ENCODE measurements at regions not wholly inside any gene's neighbourhood (a gene's known extent, or its start where the extent isn't known, plus 50 kb on each side); places are given as distances from the start of the nearest gene placed in this dataset.
"Not testable (repeated sequence)": the region's sequence is repeated elsewhere in the genome, so short reads cannot be mapped to it uniquely, and the experiment has no call there.

- DNase-seq (ENCODE audit: low read depth) = no peak
These were observed 186.1 kb downstream of the INHBB start for GRCh38 chr2:120531863-120532600.

DNA sequence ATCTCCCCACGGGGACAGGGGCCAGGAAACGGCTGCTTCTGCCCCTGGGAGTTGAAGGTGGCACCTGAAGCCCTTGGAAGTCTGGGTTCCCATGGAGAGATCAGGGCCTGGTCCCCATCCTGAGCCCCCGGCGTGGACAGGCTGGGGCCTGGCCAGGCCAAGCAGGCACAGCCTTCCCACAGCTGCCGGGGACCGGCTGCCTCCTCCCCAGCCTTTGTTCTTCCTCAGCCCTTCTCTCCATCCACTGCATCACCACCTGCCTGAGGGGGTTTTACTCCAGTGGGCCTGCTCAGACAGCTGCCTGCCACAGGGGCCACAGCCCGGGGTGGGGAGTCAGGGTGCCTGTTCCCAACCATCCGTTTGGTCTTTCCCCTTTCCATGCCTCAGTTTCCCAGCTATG is 187.7 kb downstream of the INHBB start:
- DNase-seq (ENCODE audit: low read depth) = no peak

- no peak for DNase-seq (ENCODE audit: low read depth)
These were observed 188.5 kb downstream of the INHBB start for GRCh38 chr2:120534457-120534856.

DNA sequence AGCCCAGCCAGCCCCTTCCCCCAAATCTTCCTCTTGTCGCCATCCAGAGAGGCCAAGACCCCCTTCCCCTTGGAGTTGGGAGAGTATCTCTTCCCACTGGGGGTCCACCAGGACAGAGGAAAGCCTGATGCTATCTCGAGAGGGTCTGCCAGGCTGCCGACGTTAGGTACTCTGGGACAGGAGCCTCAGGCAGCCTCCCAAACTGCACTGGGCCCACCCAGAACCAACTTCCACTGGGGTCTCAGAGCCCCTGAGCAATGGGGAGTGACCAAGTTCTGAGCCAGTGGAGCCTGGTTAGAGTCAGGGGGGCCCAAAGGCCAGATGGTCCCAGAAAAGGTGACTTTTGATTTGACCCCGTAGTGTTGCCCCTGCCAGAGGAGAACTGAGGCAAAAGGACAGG is 189.1 kb downstream of the INHBB start:
- no peak for DNase-seq (ENCODE audit: low read depth)

DNA sequence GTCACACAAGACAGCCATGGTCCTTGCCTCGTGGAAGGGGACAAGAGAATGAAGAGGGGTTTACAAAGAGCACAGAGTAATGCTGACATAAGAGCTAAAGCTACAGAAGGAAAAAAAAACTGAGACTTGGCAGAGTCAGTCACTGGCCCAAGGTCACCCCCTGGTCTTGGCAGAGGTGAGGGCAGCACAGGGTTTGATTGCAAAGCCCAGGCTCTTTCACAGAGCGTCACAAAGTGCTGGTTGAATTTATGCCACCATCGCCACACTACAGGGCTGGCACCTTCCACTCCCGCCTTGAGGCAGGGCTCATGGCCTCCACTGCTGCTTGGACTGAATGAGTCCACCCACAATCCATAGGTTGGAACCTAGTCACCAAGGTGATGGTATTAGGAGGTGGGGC is 190.2 kb downstream of the INHBB start:
- no peak for DNase-seq (ENCODE audit: low read depth)

GRCh38 chr2:120538691-120539423 is 192.9 kb downstream of the INHBB start:
- peak; percentile 55 for DNase-seq (ENCODE audit: low read depth)

DNA sequence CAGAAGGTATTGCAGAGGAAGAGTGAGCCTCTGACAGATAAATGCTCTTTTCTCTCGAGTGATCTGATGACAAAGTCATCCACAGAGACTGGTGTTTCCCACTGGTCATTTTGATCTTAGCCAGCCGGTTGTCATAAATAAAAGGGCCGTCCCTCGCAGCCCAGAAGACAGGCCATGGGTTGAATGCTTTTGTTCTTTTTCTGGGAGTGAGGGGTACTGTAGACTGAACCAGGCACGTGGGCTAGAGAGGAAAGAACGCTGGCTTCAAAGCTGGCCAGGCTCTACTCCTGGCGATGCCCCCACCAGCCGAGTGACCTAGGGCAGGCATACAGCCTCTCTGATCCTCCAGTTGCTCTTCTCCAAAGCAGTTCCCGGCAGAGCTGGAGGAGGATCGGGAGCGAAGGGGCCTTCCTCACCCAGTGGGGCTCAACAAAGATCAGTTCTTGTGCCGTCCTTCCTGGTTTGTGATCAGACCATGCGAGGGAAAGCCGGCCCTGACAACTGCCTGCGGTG is 193.5 kb downstream of the INHBB start:
- DNase-seq (ENCODE audit: low read depth) = no peak

DNA sequence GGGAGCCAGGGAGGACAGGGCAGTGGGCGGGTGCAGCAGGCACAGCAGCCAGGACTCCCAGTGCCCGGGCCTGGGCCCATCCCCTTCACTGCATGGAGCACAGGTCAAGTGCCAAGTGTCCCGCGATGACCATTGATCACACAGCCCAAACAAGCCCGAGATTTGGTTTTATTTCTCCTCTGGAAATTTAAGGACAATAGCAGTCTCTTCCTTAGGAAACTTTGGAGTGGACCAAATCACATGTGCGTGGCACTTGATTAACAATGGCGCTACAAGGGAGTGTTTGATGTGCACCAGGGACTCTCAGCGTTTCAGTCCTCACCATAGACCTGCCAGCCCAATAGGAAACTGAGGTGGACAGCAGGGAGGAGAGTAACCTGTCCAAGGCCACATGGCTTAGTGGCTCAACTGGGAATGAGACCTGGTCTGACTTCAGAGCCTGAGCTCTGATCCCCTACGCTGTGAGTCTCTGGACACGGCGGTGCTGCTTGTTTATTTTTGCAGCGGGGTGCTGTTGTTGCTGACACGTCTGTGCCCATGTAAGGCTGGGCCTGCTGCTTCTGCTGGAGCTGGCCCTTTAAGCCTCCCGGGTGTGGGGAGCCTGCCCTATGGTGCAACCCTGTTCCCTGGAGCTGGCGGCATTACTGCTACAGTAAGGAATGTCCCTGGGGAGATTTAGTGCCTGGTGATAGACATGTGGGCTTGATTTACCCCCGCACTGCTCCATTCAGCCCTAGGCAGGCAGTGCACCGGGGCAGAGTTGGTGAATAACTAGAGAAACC is 194.2 kb downstream of the INHBB start:
- peak; percentile 90 for DNase-seq (ENCODE audit: low read depth)

- DNase-seq (ENCODE audit: low read depth) = peak; percentile 49
These were observed 194.7 kb upstream of the GLI2 start for GRCh38 chr2:120540719-120541552.

- DNase-seq (ENCODE audit: low read depth) = peak; percentile 23
These were observed 194.1 kb upstream of the GLI2 start for GRCh38 chr2:120541553-120541932.

DNA sequence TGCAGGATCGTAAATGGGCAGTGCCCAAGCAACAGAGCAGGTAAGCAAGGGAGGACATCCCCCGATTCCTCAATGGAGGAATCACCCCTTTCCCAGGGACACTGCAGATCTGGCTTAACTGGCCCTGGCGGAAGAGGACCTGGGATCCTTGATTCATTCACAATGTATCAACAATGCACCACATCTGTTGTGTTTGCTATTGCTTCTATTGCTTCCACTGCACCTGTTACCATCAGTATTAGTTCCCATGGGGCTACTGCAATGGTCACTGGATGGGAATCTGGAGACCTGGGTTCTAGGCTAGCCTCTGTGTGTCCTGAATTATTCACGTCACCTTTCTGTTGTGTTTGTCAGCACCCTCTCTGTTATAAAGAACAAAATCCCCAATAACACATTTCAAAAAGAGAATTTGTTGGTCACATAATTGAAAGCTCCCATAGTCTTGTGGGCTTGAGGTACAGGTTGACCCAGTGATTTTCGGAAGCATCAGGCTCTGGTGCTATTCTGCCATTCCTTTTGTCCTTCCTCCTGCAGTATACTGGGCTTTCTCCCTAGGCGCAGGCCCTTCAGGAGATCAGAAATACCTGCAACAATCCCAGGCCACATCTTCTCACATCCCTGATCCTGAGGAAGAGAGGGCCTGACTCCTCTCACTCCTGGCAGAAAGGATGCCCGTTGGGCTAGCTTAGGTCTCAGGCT is 193.5 kb upstream of the GLI2 start:
- DNase-seq (ENCODE audit: low read depth) = no peak

- no peak for DNase-seq (ENCODE audit: low read depth)
These were observed 192.6 kb upstream of the GLI2 start for GRCh38 chr2:120542911-120543527.

GRCh38 chr2:120543899-120544298 is 191.8 kb upstream of the GLI2 start:
- no peak for DNase-seq (ENCODE audit: low read depth)

GRCh38 chr2:120544522-120544921 is 191.1 kb upstream of the GLI2 start:
- DNase-seq (ENCODE audit: low read depth) = no peak

GRCh38 chr2:120545007-120545406 is 190.7 kb upstream of the GLI2 start:
- not testable (repeated sequence) for DNase-seq (ENCODE audit: low read depth)

GRCh38 chr2:120545521-120546047 is 190.1 kb upstream of the GLI2 start:
- DNase-seq (ENCODE audit: low read depth) = no peak

- peak; percentile 66 for DNase-seq (ENCODE audit: low read depth)
These were observed 189.4 kb upstream of the GLI2 start for GRCh38 chr2:120546048-120546864.

- no peak for DNase-seq (ENCODE audit: low read depth)
These were observed 188.7 kb upstream of the GLI2 start for GRCh38 chr2:120546865-120547390.

DNA sequence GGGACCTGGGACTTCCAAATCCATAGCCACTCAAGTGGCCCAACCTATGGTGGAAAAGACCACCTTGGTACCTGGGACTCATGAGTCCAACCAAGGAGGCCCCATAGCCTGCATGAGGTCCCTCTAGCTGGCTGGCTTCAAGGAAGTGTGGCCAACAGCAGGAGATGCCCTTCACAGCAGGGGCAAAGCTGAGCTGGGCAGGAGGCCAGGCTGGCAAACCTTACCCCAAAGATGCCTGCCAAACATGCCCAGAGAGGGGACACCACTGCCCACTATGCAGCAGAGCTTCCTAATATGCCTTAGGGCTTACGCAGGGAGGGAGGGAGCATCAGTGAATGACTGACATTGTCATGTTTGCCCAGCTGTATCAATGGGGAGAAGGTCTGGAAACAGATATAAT is 188.0 kb upstream of the GLI2 start:
- DNase-seq (ENCODE audit: low read depth) = no peak
